ENCODE measurements at regions not wholly inside any gene's neighbourhood (a gene's known extent, or its start where the extent isn't known, plus 50 kb on each side); places are given as distances from the start of the nearest gene placed in this dataset.

DNA sequence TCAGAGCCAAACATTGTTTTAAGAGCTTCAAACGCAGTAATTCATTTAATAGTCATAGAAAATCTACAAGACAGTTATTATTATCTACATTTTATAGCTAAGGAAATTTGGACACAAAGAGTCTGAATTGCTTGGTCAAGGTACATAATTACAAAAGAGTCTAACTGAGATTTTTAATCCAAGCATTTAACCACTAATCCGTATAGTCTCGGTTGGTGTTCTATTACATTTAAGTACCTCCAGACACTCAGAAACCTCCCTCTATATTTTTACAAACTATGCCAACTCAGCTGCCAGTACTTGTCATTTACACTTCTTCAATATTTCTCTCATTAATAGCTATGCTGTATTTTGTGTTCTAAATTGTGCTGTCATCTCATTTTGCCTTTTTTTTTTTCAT is 240.2 kb upstream of the PLSCR5 start:
- Histone ChIP-seq H3K27me3 (ENCODE audit: insufficient read depth, low read depth, severe bottlenecking) (no peaks in the 10 kb centered on the region), H3K4me3 (ENCODE audit: low read depth, low read length) (no peak overlapping the region), H3K9me3 (ENCODE audit: severe bottlenecking) (no peaks in the 10 kb centered on the region), H3K36me3 (no peaks in the 10 kb centered on the region), H3K27ac (no peak overlapping the region)
- DNase-seq = no peak
- TF ChIP-seq, protein P1, sequence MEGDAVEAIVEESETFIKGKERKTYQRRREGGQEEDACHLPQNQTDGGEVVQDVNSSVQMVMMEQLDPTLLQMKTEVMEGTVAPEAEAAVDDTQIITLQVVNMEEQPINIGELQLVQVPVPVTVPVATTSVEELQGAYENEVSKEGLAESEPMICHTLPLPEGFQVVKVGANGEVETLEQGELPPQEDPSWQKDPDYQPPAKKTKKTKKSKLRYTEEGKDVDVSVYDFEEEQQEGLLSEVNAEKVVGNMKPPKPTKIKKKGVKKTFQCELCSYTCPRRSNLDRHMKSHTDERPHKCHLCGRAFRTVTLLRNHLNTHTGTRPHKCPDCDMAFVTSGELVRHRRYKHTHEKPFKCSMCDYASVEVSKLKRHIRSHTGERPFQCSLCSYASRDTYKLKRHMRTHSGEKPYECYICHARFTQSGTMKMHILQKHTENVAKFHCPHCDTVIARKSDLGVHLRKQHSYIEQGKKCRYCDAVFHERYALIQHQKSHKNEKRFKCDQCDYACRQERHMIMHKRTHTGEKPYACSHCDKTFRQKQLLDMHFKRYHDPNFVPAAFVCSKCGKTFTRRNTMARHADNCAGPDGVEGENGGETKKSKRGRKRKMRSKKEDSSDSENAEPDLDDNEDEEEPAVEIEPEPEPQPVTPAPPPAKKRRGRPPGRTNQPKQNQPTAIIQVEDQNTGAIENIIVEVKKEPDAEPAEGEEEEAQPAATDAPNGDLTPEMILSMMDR (IDR thresholded peaks at IDR 0.05; ENCODE audit: low read depth, low read length) = no peak

DNA sequence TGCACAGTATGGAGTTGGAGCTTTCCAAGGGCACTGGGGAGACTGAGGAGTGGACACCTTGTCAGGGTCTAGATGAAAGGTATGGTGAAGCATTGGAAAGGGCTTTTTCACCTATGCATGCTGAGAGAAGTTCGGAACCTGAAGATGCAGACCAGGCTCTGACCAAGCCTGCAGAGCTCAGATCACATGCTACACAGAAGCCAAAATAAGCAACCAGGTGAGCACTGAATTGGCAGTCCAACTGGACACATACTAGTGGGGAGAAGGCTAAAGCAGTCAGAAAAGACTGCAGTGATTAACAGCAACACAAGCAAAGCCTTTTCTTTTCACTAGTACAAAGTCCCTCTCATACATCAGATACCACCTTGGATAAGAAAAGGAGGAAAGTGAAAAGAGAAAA is 238.3 kb upstream of the PLSCR5 start:
- no peak overlapping the region for H3K4me3 ChIP-seq (ENCODE audit: low read depth, low read length)
- H3K27ac ChIP-seq = no peak overlapping the region
- no peaks in the 10 kb centered on the region for H3K27me3 ChIP-seq (ENCODE audit: insufficient read depth, low read depth, severe bottlenecking)
- H3K9me3 ChIP-seq (ENCODE audit: severe bottlenecking) = no peaks in the 10 kb centered on the region
- TF ChIP-seq, protein P1 (IDR thresholded peaks at IDR 0.05; ENCODE audit: low read depth, low read length) = no peak
- H3K36me3 ChIP-seq = no peaks in the 10 kb centered on the region
- DNase-seq = no peak

DNA sequence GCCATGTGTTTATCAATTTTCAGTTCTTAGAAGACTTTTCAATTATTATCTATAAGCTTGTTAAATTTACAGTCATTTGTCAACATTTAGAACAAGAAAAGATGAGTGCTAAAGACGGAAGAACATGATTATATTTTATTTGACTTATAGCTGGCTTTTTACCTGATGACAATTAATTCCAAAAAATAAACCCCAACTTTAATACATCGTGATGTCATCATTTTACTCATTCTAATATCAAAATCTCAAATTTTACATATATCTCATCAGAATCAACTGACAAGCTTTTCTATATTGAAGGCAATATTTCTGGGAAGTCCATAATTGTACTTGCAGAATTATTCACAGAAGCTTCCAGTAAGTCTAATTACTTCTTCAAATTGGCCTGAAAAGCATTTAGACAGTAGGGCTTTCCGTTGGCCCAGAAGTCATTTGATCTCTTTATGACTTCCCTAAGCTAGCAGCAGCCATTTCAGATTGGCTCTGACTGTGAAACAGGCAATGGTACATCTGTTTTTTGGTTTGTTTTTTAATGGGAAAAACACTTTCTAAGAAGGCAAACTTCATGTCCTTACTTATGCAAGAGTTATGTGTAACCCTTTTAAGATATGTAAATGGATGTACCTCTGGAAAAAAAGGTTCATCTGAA is 234.7 kb upstream of the PLSCR5 start:
- Histone ChIP-seq H3K27ac (no peak overlapping the region), H3K27me3 (ENCODE audit: insufficient read depth, low read depth, severe bottlenecking) (no peaks in the 10 kb centered on the region), H3K36me3 (no peaks in the 10 kb centered on the region), H3K9me3 (ENCODE audit: severe bottlenecking) (no peaks in the 10 kb centered on the region), H3K4me3 (ENCODE audit: low read depth, low read length) (no peak overlapping the region)
- TF ChIP-seq, protein P1 (IDR thresholded peaks at IDR 0.05; ENCODE audit: low read depth, low read length) = no peak
- no peak for DNase-seq

DNA sequence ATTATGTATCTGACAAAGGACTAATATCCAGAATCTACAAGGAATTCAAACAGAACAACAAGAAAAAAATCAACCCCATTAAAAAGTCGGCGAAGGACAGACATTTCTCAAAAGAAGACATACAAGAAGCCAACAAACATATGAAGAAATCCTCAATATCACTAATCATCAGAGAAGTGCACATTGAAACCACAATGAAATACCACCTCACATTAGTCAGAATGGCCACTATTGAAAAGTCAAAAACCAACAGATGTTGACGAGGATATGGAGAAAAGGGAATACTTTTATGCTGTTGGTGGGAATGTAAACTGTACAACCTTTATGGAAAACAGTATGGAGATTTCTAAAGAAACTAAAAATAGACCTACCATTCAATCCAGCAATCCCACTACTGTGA is 233.1 kb upstream of the PLSCR5 start:
- no peak for DNase-seq
- TF ChIP-seq, protein P1 (IDR thresholded peaks at IDR 0.05; ENCODE audit: low read depth, low read length) = no peak
- Histone ChIP-seq H3K27me3 (ENCODE audit: insufficient read depth, low read depth, severe bottlenecking) (no peaks in the 10 kb centered on the region), H3K4me3 (ENCODE audit: low read depth, low read length) (no peak overlapping the region), H3K36me3 (no peaks in the 10 kb centered on the region), H3K9me3 (ENCODE audit: severe bottlenecking) (no peaks in the 10 kb centered on the region), H3K27ac (no peak overlapping the region)

DNA sequence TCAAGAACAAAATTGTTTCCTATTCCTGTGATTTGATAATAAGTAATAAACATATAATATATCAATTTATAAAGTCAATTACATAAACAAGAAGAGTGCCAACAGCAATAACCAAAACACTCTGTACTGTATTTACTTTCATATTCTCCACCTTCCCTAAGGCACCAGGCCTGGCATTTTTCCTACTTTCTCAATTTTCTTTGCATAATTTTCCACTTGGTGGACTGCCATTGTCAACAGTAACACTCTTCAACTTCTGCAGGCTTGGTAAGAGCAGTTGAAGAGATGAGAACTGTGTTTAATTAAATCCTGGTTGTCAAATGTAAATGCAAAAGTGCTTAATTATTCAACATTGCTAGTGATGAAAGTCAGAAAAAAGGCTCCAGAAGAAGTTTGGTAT is 229.8 kb upstream of the PLSCR5 start:
- Histone ChIP-seq H3K36me3 (no peaks in the 10 kb centered on the region), H3K27ac (no peak overlapping the region), H3K27me3 (ENCODE audit: insufficient read depth, low read depth, severe bottlenecking) (no peaks in the 10 kb centered on the region), H3K9me3 (ENCODE audit: severe bottlenecking) (no peaks in the 10 kb centered on the region), H3K4me3 (ENCODE audit: low read depth, low read length) (no peak overlapping the region)
- no peak for DNase-seq
- TF ChIP-seq, protein P1 (IDR thresholded peaks at IDR 0.05; ENCODE audit: low read depth, low read length) = no peak

DNA sequence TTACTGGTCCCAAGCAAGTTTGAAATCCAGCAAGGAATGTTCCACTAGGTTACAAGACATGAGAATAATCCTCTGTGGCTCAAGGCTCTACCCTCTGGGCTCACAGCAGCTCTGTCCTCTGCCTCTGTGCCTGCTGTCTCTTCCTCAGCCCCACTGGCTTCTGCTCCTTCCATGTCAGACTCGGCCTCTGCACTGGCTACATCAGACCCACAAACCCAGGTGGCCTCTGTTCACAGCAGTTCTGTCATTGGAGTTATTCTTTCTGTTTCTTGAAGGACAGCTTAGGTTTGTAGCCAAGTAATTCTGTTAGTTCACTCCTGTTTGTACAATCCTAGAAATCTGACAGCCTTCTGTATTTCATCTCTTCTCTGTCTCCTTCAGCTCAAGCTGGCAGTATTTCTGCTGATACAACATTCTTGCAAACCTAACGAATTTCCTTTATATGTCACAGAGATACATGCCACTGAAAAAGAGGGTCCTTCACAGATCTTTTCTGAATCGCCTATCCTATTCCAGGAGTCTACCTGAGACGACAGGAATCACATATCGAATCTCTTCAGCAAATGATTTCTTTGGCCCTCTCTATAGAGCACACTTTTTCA is 227.8 kb upstream of the PLSCR5 start:
- Histone ChIP-seq H3K4me3 (ENCODE audit: low read depth, low read length) (no peak overlapping the region), H3K36me3 (no peaks in the 10 kb centered on the region), H3K9me3 (ENCODE audit: severe bottlenecking) (no peaks in the 10 kb centered on the region), H3K27me3 (ENCODE audit: insufficient read depth, low read depth, severe bottlenecking) (no peaks in the 10 kb centered on the region), H3K27ac (no peak overlapping the region)
- DNase-seq = no peak
- TF ChIP-seq, protein P1 (IDR thresholded peaks at IDR 0.05; ENCODE audit: low read depth, low read length) = no peak
